Body of pancreas (tissue), 4 donors: ENCODE measurements at regions not wholly inside any gene's neighbourhood (a gene's known extent, or its start where the extent isn't known, plus 50 kb on each side); places are given as distances from the start of the nearest gene placed in this dataset.

Source experiments
- ATAC-seq: fragments of 150-250 bp; one replicate; pipeline ENCODE4 v1.9.1; 2016
- DNase-seq, 4 donors: peaks; one replicate each; pipeline ENCODE4 v3.0.0-alpha.2; 2019
- H3K27ac ChIP-seq, 4 donors: fragments of 200-600 bp; sonication (generic); 1 replicate in 3 of 4; 2 replicates in 1 of 4; pipeline versions ENCODE4 v1.5.1 to v1.6.1; 2016 to 2019; ENCODE audit warnings: mild to moderate bottlenecking in 1 of 4, mixed read lengths in 1 of 4, moderate library complexity in 1 of 4
- H3K27me3 ChIP-seq, 2 donors: fragments of 200-600 bp; sonication (generic); one replicate each; pipeline ENCODE4 v1.6.0; 2016; ENCODE audit warnings: mild to moderate bottlenecking in 1 of 2
- H3K36me3 ChIP-seq, 2 donors: fragments of 200-600 bp; sonication (generic); replicated peaks in 1 of 2; 2 replicates each; pipeline ENCODE4 v1.5.1; 2016; ENCODE audit warnings: low read depth in 2 of 2; ENCODE audit not compliant: insufficient read depth in 1 of 2
- H3K4me1 ChIP-seq: fragments of 200-600 bp; sonication (generic); one replicate; pipeline ENCODE4 v1.6.0; 2016
- H3K4me3 ChIP-seq, 2 donors: fragments of 200-600 bp; sonication (generic); 1 replicate in 1 of 2; 2 replicates in 1 of 2; pipeline ENCODE4 v1.5.1; 2016 to 2019
- H3K9me3 ChIP-seq, 3 donors: fragments of 200-600 bp; sonication (generic); 1 replicate in 2 of 3; 2 replicates in 1 of 3; pipeline ENCODE4 v1.5.1; 2016
- CTCF ChIP-seq, 7 experiments: fragments of 450-650 bp in 4 of 7; fragments of 200-600 bp in 3 of 7; sonication (generic) in 3 of 7; IDR thresholded peaks; one replicate each; pipeline ENCODE4 v1.5.1; 2016 to 2019; ENCODE audit warnings: antibody characterized with exemption in 7 of 7
- POLR2A ChIP-seq, 3 donors: fragments of 450-650 bp; IDR thresholded peaks; one replicate each; pipeline ENCODE4 v1.6.1; 2016; ENCODE audit warnings: antibody characterized with exemption in 3 of 3, mild to moderate bottlenecking in 2 of 3
- WGBS, 2 donors: methylation state at CpG; one replicate each; pipeline ENCODE4 v1.1.5; 2017; 5-methylcytosine and 5-hydroxymethylcytosine counted together
- intact Hi-C: fragments of 100-400 bp; cut with DNase I; formaldehyde crosslinking; loops from one replicate; pipeline ENCODE4 v1.15.1; 2023

- DNase-seq (no peak), ATAC-seq (no peak)
- 79 to 86% methylated on average over 7 of the region's 7 CpGs for WGBS, 2 donors
- Histone ChIP-seq H3K9me3 (no peaks in the 10 kb centered on the region), H3K4me1 (peaks cover 10% of the 10 kb centered on the region), H3K36me3 (no peaks in the 10 kb centered on the region), H3K27ac (no peak overlapping the region), H3K4me3 (no peak overlapping the region), H3K27me3 (no peaks in the 10 kb centered on the region)
- intact Hi-C loops = no loop called here
- no peak for TF ChIP-seq POLR2A (IDR thresholded peaks at IDR 0.05)
- TF ChIP-seq CTCF (IDR thresholded peaks at IDR 0.05) = no peak
Measured at GRCh38 chr1:164475834-164476233, 83.2 kb upstream of the PBX1 start.

GRCh38 chr1:164477343-164477742 lies 81.6 kb upstream of the PBX1 start:
- H3K27ac ChIP-seq = no peak overlapping the region
- DNase-seq (no peak), ATAC-seq (no peak)
- H3K4me3 ChIP-seq = no peak overlapping the region
- H3K27me3 ChIP-seq = no peaks in the 10 kb centered on the region
- H3K4me1 ChIP-seq = peaks cover 10% of the 10 kb centered on the region
- TF ChIP-seq POLR2A (IDR thresholded peaks at IDR 0.05) (no peak), CTCF (IDR thresholded peaks at IDR 0.05) (no peak)
- no peaks in the 10 kb centered on the region for H3K36me3 ChIP-seq
- no peaks in the 10 kb centered on the region for H3K9me3 ChIP-seq
- intact Hi-C loops = no loop called here
- 87 to 88% methylated on average over 4 of the region's 4 CpGs for whole genome bisulfite sequencing, 2 donors

- DNase-seq = no peak
- ATAC-seq = no peak
- H3K9me3 ChIP-seq = no peaks in the 10 kb centered on the region
- H3K4me1 ChIP-seq = peaks cover 4% of the 10 kb centered on the region
- TF ChIP-seq CTCF (IDR thresholded peaks at IDR 0.05) (no peak), POLR2A (IDR thresholded peaks at IDR 0.05) (no peak)
- no peaks in the 10 kb centered on the region for H3K36me3 ChIP-seq
- 50 to 63% methylated on average over 1 of the region's 1 CpG for WGBS, 2 donors
- intact Hi-C loops = no loop called here
- H3K27ac ChIP-seq = no peak overlapping the region
- H3K27me3 ChIP-seq = no peaks in the 10 kb centered on the region
- H3K4me3 ChIP-seq = no peak overlapping the region
Measured at GRCh38 chr1:164479242-164479641, 79.7 kb upstream of the PBX1 start.

GRCh38 chr1:164480285-164480907 lies 78.6 kb upstream of the PBX1 start:
- H3K4me3 ChIP-seq = no peak overlapping the region
- H3K9me3 ChIP-seq = no peaks in the 10 kb centered on the region
- no peak for TF ChIP-seq POLR2A (IDR thresholded peaks at IDR 0.05)
- no peak for TF ChIP-seq CTCF (IDR thresholded peaks at IDR 0.05)
- no peaks in the 10 kb centered on the region for H3K36me3 ChIP-seq
- no peak for DNase-seq
- WGBS, 2 donors = 90 to 94% methylated on average over 1 of the region's 1 CpG
- no peak for ATAC-seq
- intact Hi-C loops = no loop called here
- H3K27me3 ChIP-seq = no peaks in the 10 kb centered on the region
- H3K4me1 ChIP-seq = peaks cover 4% of the 10 kb centered on the region
- no peak overlapping the region for H3K27ac ChIP-seq

- ATAC-seq = no peak
Measured at GRCh38 chr1:164495905-164496304, 63.1 kb upstream of the PBX1 start.

More at GRCh38 chr1:164495905-164496304, 63.1 kb upstream of the PBX1 start:
- DNase-seq = no peak
- TF ChIP-seq CTCF (IDR thresholded peaks at IDR 0.05) = no peak
- TF ChIP-seq POLR2A (IDR thresholded peaks at IDR 0.05) = no peak
- no peaks in the 10 kb centered on the region for H3K36me3 ChIP-seq
- H3K9me3 ChIP-seq = no peaks in the 10 kb centered on the region
- no peaks in the 10 kb centered on the region for H3K27me3 ChIP-seq
- H3K4me3 ChIP-seq = no peak overlapping the region
- no peaks in the 10 kb centered on the region for H3K4me1 ChIP-seq
- intact Hi-C loops = no loop called here
- H3K27ac ChIP-seq = no peak overlapping the region
- WGBS, 2 donors = 89 to 96% methylated on average over 3 of the region's 3 CpGs
